Neural progenitor cell (in vitro differentiated cells): ENCODE measurements at regions not wholly inside any gene's neighbourhood (a gene's known extent, or its start where the extent isn't known, plus 50 kb on each side); places are given as distances from the start of the nearest gene placed in this dataset.

Source experiments
- CTCF ChIP-seq: fragments of 200-600 bp; sonication (generic); IDR thresholded peaks from 2 replicates; pipeline ENCODE4 v1.5.1; 2017; ENCODE audit warnings: antibody characterized with exemption, mild to moderate bottlenecking
- EZH2phosphoT487 ChIP-seq: fragments of 200-600 bp; sonication (generic); IDR thresholded peaks from 2 replicates; pipeline ENCODE4 v1.6.1; 2017; ENCODE audit warnings: antibody characterized with exemption

GRCh38 chr14:104441275-104442106 lies 138.1 kb upstream of the C14orf180 start:
- TF ChIP-seq CTCF (no peak), EZH2phosphoT487 (no peak)
